ENCODE measurements at regions not wholly inside any gene's neighbourhood (a gene's known extent, or its start where the extent isn't known, plus 50 kb on each side); places are given as distances from the start of the nearest gene placed in this dataset.

GRCh38 chr4:159604781-159605180 lies 501.9 kb downstream of the RAPGEF2 start:
- no peak for TF ChIP-seq CTCF (conservative IDR thresholded peaks at IDR 0.05; ENCODE audit: low read depth, low read length)
- no peak for TF ChIP-seq EZH2 (IDR thresholded peaks at IDR 0.05; ENCODE audit: borderline replicate concordance, low read depth, low read length, poor library complexity, severe bottlenecking)

Measured in A673 (cell line).